Occipital lobe (tissue), 1 donor: ENCODE measurements at regions not wholly inside any gene's neighbourhood (a gene's known extent, or its start where the extent isn't known, plus 50 kb on each side); places are given as distances from the start of the nearest gene placed in this dataset.
"Not testable (repeated sequence)": the region's sequence is repeated elsewhere in the genome, so short reads cannot be mapped to it uniquely, and the experiment has no call there.

Experiments used
- DNase-seq: peaks from one replicate; lab custom pipeline; 2025; lab: John Stamatoyannopoulos, UW

DNA sequence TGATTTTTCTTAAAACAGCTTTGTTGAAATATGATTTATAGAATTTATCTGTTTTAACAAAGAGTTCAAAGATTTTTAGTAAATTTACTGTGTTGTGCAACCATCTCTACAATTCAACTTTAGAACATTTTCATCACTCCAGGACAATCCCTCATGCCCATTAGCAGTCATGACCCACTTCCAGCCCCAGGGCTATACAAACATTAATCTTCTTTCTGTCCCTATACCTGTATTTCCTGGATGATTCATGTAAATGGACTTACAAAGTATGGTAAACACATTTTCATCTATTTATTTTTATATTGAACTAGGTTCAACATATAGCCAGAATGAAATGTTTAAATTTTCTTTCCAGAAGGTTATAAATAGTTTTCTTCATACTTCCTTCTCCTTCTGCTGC, 127.8 kb upstream of the CCDC180 start:
- DNase-seq, result no peak

GRCh38 chr9:97176206-97176605, 131.3 kb upstream of the CCDC180 start:
- DNase-seq, result no peak

DNA sequence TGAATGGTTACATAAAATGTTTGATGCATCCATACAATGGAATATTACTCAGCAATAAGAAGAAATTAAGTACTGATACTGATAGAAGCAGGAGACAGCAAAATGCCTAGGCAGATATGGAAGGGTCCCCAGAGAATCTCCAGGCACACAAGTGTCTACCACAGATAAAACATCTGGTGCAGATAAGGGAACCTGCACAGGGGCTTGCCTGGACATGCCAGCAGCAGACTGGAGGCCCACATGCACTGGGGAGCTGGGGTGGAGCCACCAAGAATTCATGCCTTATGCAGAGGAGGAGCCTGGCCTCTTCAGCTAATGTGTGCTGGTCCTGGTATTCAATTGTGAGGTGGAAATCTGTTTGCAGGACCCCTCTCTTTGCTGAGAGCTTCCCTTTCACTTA, 129.2 kb upstream of the CTSV start:
- not testable (repeated sequence) for DNase-seq

- DNase-seq, result not testable (repeated sequence)
Observed at GRCh38 chr9:97166496-97167138, 127.7 kb upstream of the CTSV start.

GRCh38 chr9:97160255-97160654, 121.3 kb upstream of the CTSV start:
- no peak for DNase-seq

GRCh38 chr9:97158722-97159121, 119.8 kb upstream of the CTSV start:
- DNase-seq, result not testable (repeated sequence)

DNA sequence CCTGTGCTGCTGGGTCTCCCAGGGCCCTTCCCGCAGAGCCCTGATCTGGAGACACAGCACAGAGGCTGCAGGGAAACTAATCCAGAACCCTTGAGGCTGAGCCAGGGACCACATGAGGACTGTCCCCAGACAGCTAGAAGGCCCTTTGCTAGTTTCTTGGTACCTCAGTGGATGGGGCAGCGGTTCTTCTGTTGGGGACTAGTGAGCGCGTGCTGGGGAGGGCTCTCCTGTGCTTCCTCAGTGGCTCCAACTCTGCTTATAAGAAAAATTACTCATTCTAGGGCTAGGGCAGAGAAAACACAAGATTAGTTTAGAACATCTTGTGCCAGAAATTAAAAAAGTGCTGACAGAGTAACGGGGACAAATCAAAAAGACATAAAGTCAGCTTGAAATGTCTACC, 116.5 kb upstream of the CTSV start:
- DNase-seq, result not testable (repeated sequence)

- DNase-seq, result no peak
Observed at GRCh38 chr9:97153967-97154366, 115.0 kb upstream of the CTSV start.

DNA sequence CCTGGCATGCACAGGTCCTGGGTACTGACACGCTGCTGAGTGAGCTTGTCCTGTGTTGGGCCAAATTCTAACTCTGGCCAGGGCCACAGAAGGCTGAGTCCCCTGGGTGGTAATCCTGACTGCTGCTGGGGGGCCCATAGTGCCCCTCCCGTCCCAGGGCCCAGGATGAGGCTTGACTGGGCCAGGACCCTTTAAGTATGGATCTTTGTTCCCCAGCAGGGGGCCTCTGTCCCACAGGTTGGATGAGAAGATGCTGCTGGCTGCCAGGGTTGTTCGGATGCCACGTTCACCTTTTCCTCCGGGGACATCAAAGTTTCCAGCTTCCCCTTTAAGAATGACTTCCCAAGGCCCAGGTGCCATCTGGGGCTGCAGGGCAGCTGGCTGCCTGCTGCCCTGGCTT, 114.2 kb upstream of the CTSV start:
- not testable (repeated sequence) for DNase-seq

DNA sequence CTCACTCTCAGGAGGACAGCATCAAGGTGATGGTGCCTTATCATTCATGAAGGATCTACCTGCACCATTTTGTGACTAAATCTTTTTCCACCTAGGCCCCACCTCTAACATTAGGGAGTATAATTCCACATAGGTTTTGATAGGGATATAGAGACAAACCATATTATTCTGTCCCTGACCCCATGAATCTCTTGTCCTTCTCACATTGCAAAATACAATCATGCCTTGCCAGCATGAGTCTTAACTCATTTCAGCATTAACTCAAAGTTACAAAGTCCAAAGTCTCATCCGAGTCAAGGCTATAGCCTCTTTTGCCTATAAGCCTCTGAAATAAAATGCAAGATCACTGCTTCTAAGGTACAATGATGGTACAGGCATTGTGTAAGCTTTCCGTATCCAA, 111.5 kb upstream of the CTSV start:
- not testable (repeated sequence) for DNase-seq

DNA sequence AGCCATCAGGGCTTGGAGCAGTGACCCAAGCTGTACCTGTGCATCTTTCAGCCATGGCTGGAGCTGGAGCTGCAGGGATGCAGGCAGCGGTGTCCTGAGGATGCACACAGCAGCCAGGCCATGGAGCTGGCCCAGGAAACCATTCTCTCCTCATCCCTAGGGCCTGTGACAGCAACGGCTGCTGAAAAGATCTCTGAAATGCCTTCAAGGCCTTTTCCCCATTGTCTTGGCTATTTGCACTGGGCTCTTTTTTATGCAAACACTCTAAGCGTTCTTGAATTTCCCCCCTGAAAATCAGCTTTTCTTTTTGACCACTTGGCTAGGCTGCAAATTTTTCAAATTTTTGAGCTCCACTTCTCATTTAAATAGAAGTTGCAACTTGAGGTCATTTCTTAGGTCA, 109.5 kb upstream of the CTSV start:
- DNase-seq, result not testable (repeated sequence)

GRCh38 chr9:97145680-97146079, 106.7 kb upstream of the CTSV start:
- DNase-seq, result not testable (repeated sequence)

DNA sequence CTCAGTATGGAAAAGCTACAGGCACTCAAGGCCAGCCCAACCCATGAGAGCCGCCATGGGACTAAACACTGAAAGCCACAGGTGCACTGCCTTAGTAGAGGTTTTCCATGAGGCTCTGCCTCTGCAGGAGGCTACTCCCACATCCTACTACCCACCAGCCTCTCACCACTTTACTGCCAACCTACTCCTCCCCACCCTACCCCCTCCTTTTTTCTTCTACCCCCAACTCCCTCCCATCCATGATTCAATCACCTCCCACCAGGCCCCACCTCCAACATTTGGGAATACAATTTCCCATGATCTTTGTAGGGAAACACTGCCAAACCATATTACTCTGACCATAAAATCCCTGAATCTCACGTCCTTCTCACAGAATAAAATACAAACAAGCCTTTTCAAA, 101.6 kb upstream of the CTSV start:
- no peak for DNase-seq

- no peak for DNase-seq
Observed at GRCh38 chr9:97136421-97136820, 97.5 kb upstream of the CTSV start.

DNA sequence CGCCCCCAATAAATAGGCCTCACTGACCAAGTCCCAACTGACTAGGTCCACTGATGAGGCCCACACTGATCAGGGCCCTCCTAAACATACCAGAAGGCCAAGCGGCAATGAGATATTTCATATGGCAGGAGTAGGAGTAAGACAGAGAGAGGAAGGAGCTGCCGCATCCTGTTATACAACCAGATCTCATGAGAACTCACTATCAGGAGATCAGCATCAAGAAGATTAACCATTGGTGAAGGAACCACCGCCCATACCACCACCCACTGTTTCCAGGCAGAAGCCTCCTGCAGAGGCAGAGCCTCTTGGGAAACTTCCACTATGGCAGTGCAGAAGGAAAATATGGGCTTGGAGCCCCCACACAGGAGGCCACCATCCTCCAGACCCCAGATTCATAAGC, 95.0 kb upstream of the CTSV start:
- DNase-seq, result not testable (repeated sequence)

DNA sequence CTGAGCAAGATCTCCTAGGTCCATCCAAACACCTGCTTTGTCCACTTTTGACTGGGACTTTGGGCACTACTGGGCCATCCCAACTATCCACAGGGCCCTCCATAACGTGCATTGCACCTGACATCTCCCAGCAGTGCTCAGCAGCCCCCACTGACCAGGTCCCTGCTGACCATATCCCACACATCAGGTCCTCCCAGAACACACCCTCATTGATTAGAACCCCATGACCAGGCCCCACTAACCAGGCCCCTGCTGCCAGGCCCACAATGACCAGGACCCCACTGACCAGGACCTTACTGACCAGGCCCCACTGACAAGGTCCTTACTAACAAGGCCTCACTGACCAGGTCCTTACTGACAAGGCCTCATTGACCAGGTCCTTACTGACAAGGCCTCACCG, 93.9 kb upstream of the CTSV start:
- DNase-seq, result no peak

DNA sequence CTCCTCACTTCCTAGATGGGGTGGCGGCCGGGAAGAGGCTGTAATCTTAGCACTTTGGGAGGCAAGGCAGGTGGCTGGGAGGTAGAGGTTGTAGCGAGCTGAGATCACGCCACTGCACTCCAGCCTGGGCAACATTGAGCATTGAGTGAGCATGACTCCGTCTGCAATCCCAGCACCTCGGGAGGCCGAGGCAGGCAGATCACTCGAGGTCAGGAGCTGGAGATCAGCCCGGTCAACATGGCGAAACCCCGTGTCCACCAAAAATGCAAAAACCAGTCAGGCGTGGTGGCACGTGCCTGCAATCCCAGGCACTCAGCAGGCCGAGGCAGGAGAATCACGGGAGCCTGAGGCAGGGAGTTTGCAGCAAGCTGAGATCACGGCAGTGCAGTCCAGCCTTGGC, 91.9 kb upstream of the CTSV start:
- not testable (repeated sequence) for DNase-seq

- DNase-seq, result not testable (repeated sequence)
Observed at GRCh38 chr9:97130387-97130786, 91.4 kb upstream of the CTSV start.

DNA sequence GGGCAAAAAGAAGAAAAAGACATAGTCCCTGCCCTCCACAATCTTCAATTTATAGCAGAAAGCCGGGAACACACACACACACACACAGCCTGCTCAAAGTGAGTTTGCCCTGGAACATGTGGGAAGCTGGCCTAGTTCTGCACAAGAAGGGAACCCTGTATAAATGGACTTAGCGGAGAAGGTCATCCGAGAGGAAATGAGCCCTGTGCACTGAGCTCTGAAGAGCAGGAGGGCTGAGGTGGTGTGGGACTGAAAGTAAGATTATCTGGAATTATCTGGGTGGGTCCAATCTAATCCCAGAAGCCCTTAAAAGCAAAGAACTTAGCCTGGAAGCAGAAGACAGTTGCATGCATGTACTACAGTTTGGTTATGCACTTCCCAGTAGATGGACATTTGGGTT, 90.0 kb upstream of the CTSV start:
- no peak for DNase-seq

- no peak for DNase-seq
Observed at GRCh38 chr9:97124256-97124655, 85.3 kb upstream of the CTSV start.

DNA sequence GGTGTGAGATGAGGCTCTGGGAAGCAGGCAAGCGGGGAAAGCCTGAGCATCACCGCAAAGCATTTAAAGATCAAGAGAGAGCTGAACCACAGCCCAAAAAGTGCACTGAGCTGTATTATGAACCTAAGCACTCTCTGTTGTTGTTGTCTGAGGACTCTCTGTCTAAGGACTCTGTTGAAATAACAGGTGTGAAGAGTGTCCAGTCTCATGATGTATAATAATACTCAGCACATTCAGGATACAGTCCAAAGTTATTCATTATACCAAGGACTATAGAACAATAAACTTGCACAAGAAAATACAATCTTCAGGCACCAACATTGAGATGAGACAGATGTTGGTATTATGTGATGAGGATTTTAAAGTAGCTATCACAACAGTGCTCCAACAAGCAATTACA, 71.8 kb upstream of the CTSV start:
- no peak for DNase-seq

- DNase-seq, result peak; percentile 3
Observed at GRCh38 chr9:97109194-97109811, 70.4 kb upstream of the CTSV start.

- DNase-seq, result not testable (repeated sequence)
Observed at GRCh38 chr9:97105220-97105619, 66.3 kb upstream of the CTSV start.
